ENCODE measurements at regions not wholly inside any gene's neighbourhood (a gene's known extent, or its start where the extent isn't known, plus 50 kb on each side); places are given as distances from the start of the nearest gene placed in this dataset.

DNA sequence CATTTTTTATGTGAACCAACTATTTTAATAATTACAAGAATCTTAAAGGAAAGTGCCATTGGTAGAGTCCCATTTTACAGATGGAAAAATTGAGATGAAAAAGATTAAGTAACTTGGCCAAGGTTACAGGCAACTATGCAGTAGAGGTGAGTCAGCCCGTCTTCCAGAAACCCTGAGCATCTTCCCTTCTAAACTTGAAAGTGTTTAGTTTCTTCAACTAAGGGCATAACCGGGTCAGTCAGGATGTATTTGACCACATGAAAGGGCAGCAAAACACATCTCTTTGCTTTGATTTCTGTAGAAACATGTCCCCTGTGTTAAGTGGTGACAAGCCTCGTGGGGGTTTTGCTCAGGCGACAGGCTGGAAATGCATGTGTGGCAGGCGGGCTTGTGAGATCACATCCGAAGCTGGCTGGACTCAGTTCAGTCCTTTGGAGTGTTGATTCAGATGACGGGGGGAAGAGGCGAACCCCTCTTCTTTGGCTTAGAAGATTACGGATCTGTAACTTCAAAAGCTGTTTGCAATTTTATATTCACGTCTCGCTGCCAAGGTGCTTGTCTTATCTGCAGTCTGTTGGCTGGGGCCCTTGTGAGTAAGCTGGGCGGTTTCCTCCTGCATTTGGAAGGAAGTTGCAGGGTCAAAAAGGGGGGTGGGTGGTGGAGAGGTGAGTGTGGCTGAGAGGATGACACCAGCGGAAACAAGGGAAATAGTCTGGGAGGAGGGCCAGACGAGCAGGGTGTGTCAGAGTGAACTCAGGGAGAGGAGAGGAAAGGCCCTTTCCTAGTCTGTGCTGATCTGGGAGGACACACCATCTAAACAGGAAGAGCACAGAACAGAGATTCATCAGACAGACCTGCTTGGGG lies 78.9 kb upstream of the RPS23 start:
- no peak for DNase-seq (ENCODE audit: low spot score)

GRCh38 chr5:82356021-82356420 lies 77.9 kb upstream of the RPS23 start:
- no peak for DNase-seq (ENCODE audit: low spot score)

DNA sequence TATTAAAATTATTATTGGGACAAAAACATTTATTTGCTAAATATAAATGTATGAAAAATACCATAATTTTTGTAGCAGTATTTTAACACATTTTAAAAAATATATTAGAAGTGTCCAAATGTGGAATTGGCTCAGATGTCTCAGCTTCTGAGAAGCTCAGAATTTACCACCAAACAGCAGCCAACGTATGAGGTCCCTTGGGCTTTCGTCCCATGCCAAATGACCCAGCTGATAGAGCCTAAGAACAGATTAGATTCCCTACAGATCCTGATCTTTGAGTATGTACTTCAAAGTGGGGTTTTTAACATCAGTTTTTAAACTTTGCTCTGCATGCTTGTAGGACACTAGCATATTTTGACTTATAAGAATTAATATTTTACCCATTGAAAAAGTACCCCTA lies 77.3 kb upstream of the RPS23 start:
- DNase-seq (ENCODE audit: low spot score): no peak

DNA sequence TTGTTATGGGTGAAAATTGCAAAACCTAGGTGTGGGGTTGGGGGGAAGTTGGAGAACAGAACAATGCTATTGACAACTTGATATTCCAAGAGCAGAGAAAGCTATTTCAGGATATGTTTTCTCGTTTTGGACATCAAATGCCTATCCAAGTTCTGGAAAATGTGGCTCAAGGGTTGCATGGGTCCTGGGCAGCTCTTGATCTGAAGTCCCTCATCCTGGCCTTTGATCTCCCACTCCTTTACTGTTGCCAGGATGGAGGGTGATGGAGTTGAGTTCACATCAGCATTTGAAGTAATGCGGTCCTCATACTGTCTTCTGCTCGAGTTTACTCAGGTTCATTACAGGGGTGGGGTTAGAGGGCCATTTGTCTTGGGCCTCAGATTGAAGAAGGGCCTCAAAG lies 76.9 kb upstream of the RPS23 start:
- no peak for DNase-seq (ENCODE audit: low spot score)

GRCh38 chr5:82354543-82354942 lies 76.4 kb upstream of the RPS23 start:
- DNase-seq (ENCODE audit: low spot score): no peak

DNA sequence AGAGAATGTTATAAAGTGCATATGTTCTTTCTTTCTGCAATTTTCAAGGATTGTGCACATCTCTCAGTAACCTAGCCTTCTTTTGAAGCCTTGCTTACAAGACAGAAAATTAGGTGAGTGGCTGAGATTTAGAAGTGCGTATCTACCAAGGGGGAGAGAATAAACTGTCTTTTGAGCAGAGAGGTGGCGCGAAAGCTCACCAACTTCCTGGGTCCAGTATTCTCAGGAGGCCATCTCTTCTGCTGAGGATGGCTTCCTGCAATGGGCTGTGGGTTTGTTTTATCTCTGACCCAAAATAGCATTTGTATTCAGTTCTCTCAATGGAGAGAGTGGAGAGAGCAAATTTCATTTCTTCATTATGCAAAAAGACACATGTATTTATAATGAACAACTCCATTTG lies 75.4 kb upstream of the RPS23 start:
- no peak for DNase-seq (ENCODE audit: low spot score)

GRCh38 chr5:82352146-82352791 lies 74.1 kb upstream of the RPS23 start:
- no peak for DNase-seq (ENCODE audit: low spot score)

DNA sequence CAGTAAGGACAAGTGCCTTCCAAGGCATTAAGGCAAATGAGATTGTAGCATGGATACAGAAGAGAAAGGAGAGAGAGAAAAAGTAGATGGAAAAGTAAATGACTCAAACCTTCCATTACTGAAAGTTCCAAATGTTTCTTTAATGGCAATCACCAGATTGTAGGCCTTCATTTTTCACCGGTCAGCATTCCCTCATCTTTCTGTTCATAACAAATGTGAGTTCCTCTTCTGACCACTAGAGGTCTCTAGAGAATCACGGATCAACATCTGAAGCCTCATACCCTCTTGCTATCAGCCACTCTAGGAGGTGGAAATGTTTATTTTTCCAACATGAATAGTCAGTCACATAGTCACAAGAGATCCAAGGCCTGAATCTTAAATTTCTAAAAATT lies 73.6 kb upstream of the RPS23 start:
- peak; percentile 81 for DNase-seq (ENCODE audit: low spot score)

DNA sequence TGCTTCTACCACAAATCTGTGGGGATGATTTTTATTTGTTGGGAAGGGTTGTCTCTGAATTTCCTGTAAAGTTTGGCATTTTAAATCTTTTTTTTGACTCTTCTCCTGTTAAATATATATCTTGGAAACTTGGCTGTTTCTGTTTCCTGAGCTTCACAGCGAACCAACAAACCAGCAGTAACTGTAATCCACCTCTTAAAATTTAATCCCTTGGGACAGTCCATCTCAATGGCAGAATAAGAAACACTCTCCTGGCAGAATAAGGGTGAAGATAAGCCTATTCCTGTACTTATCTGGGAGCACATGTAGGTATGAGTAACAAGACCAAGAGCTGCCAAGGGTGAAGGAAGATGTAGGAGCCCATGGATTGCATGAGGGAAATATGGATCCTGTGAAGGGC lies 73.1 kb upstream of the RPS23 start:
- no peak for DNase-seq (ENCODE audit: low spot score)

- no peak for DNase-seq (ENCODE audit: low spot score)
Observed at GRCh38 chr5:82349652-82350051, 71.5 kb upstream of the RPS23 start.

GRCh38 chr5:82348784-82349425 lies 70.8 kb upstream of the RPS23 start:
- no peak for DNase-seq (ENCODE audit: low spot score)

GRCh38 chr5:82347201-82347865 lies 69.2 kb upstream of the RPS23 start:
- peak; percentile 79 for DNase-seq (ENCODE audit: low spot score)

DNA sequence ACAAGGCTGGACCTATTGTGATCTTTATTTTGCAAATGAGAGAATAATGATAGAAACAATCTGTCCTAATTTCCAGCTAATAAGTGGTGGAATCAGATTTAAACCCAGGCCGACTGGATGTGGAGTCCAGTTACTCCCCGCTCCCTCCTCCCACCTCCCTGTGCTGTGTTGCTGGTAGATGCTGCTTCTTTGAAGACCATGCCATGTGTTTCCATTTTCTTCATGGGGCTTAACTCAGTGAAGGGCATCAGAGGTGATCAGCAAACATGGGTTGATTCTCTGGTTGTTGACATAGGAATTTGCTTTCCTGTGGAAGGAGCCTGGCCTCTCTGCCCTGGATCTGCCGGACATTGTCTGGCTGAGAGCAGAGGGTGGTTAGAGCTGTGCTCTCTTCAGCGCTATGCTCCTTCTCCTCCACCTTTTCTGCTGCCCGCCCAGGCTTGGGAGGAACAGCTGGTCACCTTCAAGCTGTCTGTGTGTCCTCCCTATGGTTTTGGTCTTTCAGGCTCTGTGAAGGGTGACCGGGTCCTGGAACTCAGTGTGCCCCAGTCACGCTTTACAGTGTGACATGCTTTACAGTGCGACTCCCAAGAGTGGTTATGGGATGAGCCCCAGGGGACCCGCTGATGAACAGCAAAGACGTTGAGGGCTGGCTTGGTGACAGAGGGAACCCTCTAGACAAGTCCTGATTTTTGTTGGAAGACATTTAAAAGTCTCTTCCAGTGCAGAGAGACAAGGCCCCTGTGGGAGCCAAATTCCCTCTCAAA lies 68.4 kb upstream of the RPS23 start:
- no peak for DNase-seq (ENCODE audit: low spot score)

- DNase-seq (ENCODE audit: low spot score): no peak
Observed at GRCh38 chr5:82345108-82345507, 67.0 kb upstream of the RPS23 start.

DNA sequence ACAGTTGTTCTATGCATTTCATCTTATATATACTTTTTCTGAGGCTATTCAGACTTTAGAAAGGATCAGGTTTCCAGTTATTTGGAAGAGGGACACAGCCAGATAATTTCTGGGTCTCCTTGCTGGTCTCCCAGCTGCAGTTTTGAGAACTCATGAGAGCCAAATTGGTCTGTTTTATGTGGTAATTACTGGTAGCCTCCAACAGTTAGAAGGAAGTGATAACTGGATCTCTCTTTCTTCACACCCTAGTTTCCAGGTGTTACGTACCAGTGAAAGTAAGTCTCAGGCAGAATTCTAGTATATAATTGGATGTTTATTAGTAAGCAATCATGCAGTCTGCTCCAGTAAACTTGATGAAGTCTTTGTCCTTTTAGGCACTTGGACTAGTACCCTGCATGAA lies 63.2 kb upstream of the RPS23 start:
- DNase-seq (ENCODE audit: low spot score): no peak

DNA sequence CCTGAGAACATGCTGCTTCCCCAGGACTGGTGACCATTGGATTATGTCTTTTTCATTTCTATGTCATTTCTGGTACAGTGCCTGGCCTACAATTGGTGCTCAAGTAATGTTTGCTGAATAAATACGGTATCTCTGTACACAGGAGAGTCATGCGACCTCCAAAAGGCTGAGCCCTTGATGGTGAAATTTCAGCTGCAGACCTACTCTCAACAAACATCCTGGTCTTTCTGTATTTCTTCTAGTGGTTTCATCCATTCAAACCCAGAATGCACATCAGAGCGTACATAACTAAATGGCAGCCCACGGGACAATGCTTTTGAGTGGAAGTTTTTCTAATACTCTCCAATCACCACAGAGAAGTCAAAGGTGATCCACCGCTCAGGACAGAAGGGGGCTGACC lies 62.6 kb upstream of the RPS23 start:
- no peak for DNase-seq (ENCODE audit: low spot score)

DNA sequence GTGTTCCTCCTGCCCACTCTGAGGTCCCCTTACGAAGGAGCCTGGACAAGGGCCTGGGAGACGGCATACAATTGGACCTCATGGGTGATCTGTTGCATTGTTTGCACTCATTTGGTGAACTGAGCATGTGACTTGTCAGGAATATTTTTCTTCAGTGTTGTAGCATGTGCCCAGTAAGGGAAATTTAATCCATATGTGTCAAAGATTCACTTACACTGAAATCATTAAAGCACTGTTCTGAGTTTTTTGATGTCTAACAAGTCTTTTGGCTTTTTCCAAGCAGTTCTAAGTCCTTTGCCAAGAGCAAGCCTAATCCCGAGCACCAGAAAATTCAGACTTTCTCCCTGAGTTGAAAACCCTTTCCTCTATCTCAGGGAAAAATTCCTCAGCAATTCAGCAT lies 61.6 kb upstream of the RPS23 start:
- DNase-seq (ENCODE audit: low spot score): no peak

- DNase-seq (ENCODE audit: low spot score): no peak
Observed at GRCh38 chr5:82338771-82339373, 60.7 kb upstream of the RPS23 start.

DNA sequence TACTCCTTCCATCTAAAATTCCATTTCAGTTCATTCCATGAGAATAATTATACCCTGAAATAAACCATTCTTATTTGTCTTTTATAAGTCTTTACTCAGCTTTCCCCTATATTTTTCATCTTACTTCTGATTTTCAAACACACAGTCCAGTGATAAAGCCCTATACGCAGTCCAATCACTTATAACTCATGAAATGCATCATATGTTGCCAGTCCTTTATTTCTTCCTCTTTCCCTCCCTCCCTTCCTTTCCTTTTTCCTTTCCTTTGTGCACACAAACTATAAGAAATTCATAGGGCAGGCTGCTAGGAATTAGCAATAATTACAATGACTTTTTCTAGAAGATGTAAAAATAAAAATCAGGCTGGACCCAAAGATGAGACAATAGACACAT lies 58.8 kb upstream of the RPS23 start:
- no peak for DNase-seq (ENCODE audit: low spot score)

GRCh38 chr5:82336226-82336958 lies 58.2 kb upstream of the RPS23 start:
- DNase-seq (ENCODE audit: low spot score): no peak

DNA sequence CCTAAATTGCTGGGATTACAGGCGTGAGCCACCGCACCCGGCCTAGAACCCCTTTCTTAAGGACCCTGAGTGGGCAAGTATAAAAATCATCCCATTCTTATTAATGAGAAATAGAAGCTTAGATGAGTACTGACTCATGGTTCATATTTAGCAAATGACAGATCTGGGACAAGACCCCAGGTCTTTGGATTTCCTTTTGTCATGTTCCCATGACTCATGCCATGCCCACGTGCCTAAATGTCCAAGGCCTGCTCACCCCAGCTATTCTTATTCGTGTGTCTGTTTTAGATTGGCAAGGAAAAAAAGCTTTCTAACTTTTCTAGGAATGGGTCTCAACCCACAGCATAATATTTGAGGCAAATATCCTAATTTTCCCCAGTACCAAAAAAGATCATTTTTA lies 57.7 kb upstream of the RPS23 start:
- DNase-seq (ENCODE audit: low spot score): no peak

Data from globus pallidus (tissue), 1 donor.